ENCODE measurements at regions not wholly inside any gene's neighbourhood (a gene's known extent, or its start where the extent isn't known, plus 50 kb on each side); places are given as distances from the start of the nearest gene placed in this dataset.

DNA sequence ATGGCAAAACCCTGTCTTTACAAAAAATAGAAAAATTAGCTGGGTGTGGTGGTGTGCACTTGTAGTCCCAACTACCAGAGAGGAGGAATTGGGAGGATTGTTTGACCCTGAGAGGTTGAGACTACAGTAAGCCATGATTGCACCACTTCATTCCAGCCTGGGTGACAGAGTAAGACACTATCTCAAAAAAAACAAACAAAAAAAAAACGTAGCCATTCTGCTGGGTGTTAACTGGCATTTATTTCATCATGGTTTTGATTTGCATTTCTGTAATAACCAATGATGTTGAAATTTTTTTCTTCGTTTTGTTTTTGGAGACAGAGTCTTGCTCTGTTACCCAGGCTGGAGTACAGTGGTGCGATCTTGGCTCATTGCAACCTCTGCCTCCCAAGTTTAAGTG lies 63.3 kb downstream of the RPLP1 start:
- Mint-ChIP-seq H3K9me3 (no peaks in the 10 kb centered on the region), H3K27me3 (ENCODE audit: insufficient read depth) (peaks cover 27% of the 10 kb centered on the region), H3K4me3 (no peak overlapping the region), H3K4me1 (peaks cover 7% of the 10 kb centered on the region), H3K36me3 (ENCODE audit: low read depth) (no peaks in the 10 kb centered on the region), H3K27ac (no peak overlapping the region)
- WGBS, 2 experiments (ENCODE audit: insufficient coverage in 1 of 2, insufficient read length in 1 of 2) = 92 to 100% methylated on average over 3 of the region's 3 CpGs
- Histone ChIP-seq H3K27ac (ENCODE audit: low read depth, low read length) (no peak overlapping the region), H3K27me3 (ENCODE audit: control insufficient read depth, insufficient read depth, low read length, poor library complexity, severe bottlenecking) (peaks cover 14% of the 10 kb centered on the region), H3K4me1 (ENCODE audit: control insufficient read depth, insufficient read depth, low read length) (no peaks in the 10 kb centered on the region), H3K9me3 (ENCODE audit: control insufficient read depth, low read length) (no peaks in the 10 kb centered on the region), H3K36me3 (ENCODE audit: control insufficient read depth, insufficient read depth, low read length) (no peaks in the 10 kb centered on the region), H3K4me3 (ENCODE audit: low read length) (no peak overlapping the region), H3K9ac (ENCODE audit: extremely low read depth, low read length, poor library complexity, severe bottlenecking) (no peak overlapping the region)
- DNase-seq = no peak
- TF ChIP-seq, protein P1, sequence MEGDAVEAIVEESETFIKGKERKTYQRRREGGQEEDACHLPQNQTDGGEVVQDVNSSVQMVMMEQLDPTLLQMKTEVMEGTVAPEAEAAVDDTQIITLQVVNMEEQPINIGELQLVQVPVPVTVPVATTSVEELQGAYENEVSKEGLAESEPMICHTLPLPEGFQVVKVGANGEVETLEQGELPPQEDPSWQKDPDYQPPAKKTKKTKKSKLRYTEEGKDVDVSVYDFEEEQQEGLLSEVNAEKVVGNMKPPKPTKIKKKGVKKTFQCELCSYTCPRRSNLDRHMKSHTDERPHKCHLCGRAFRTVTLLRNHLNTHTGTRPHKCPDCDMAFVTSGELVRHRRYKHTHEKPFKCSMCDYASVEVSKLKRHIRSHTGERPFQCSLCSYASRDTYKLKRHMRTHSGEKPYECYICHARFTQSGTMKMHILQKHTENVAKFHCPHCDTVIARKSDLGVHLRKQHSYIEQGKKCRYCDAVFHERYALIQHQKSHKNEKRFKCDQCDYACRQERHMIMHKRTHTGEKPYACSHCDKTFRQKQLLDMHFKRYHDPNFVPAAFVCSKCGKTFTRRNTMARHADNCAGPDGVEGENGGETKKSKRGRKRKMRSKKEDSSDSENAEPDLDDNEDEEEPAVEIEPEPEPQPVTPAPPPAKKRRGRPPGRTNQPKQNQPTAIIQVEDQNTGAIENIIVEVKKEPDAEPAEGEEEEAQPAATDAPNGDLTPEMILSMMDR (conservative IDR thresholded peaks at IDR 0.05) = no peak

DNA sequence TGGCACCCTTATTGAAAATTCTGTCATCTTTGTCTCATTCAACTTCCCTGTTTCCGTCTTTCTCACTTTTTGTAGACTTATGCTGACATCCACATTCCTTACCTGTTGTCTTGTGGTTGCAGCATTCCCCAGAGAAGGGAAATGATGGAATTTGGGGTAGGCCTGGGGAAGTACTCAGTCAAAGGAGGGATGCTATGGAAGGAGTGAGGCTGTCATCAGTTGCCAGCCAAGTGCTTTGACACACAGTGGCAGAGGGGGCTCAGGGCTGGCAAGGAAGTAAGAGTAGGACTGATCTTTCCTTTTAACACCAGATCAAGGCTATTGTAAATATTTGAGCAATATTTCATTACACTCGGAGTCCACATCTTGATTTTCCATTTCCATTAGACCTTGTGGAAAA lies 64.4 kb downstream of the RPLP1 start:
- no peaks in the 10 kb centered on the region for H3K36me3 Mint-ChIP-seq (ENCODE audit: low read depth)
- Histone ChIP-seq H3K36me3 (ENCODE audit: control insufficient read depth, insufficient read depth, low read length) (no peaks in the 10 kb centered on the region), H3K4me1 (ENCODE audit: control insufficient read depth, insufficient read depth, low read length) (no peaks in the 10 kb centered on the region), H3K9ac (ENCODE audit: extremely low read depth, low read length, poor library complexity, severe bottlenecking) (no peak overlapping the region), H3K4me3 (ENCODE audit: low read length) (no peak overlapping the region), H3K27me3 (ENCODE audit: control insufficient read depth, insufficient read depth, low read length, poor library complexity, severe bottlenecking) (peaks cover 26% of the 10 kb centered on the region), H3K9me3 (ENCODE audit: control insufficient read depth, low read length) (no peaks in the 10 kb centered on the region), H3K27ac (ENCODE audit: low read depth, low read length) (no peak overlapping the region)
- WGBS, 2 experiments (ENCODE audit: insufficient coverage in 1 of 2, insufficient read length in 1 of 2) = 94% methylated on average over 1 of the region's 2 CpGs; no CpG with 5 or more reads in 1 of the 2 experiments
- no peak overlapping the region for H3K27ac Mint-ChIP-seq
- H3K9me3 Mint-ChIP-seq = no peaks in the 10 kb centered on the region
- H3K4me1 Mint-ChIP-seq = peaks cover 7% of the 10 kb centered on the region
- TF ChIP-seq, protein P1 (conservative IDR thresholded peaks at IDR 0.05) = no peak
- no peak overlapping the region for H3K4me3 Mint-ChIP-seq
- no peak for DNase-seq
- H3K27me3 Mint-ChIP-seq (ENCODE audit: insufficient read depth) = peaks cover 36% of the 10 kb centered on the region

DNA sequence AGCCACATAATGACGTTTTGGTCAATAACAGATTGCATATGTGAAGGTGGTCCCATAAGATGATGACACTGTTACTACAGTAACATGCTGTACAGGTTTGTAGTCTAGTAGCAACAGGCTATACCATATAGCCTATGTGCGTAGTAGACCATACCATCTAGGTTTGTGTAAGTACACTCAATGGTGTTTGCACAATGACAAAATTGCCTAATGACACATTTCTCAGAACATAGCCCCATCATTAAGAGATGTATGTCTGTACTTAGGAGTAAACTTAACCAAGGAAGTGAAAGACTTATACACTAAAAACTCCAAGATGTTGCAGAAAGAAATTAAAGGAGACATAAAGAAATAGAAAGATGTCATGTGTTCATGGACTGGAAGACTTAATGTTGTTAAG lies 66.2 kb downstream of the RPLP1 start:
- H3K4me3 Mint-ChIP-seq = no peak overlapping the region
- TF ChIP-seq, protein P1 (conservative IDR thresholded peaks at IDR 0.05) = no peak
- Histone ChIP-seq H3K27ac (ENCODE audit: low read depth, low read length) (no peak overlapping the region), H3K27me3 (ENCODE audit: control insufficient read depth, insufficient read depth, low read length, poor library complexity, severe bottlenecking) (peaks cover 30% of the 10 kb centered on the region), H3K9ac (ENCODE audit: extremely low read depth, low read length, poor library complexity, severe bottlenecking) (no peak overlapping the region), H3K4me3 (ENCODE audit: low read length) (no peak overlapping the region), H3K36me3 (ENCODE audit: control insufficient read depth, insufficient read depth, low read length) (no peaks in the 10 kb centered on the region), H3K4me1 (ENCODE audit: control insufficient read depth, insufficient read depth, low read length) (no peaks in the 10 kb centered on the region), H3K9me3 (ENCODE audit: control insufficient read depth, low read length) (no peaks in the 10 kb centered on the region)
- H3K9me3 Mint-ChIP-seq = no peaks in the 10 kb centered on the region
- peaks cover 40% of the 10 kb centered on the region for H3K27me3 Mint-ChIP-seq (ENCODE audit: insufficient read depth)
- no peak for DNase-seq
- H3K27ac Mint-ChIP-seq = no peak overlapping the region
- peaks cover 5% of the 10 kb centered on the region for H3K4me1 Mint-ChIP-seq
- WGBS, 2 experiments (ENCODE audit: insufficient coverage in 1 of 2, insufficient read length in 1 of 2) = 84 to 86% methylated on average over 1 to 2 of the region's 2 CpGs
- no peaks in the 10 kb centered on the region for H3K36me3 Mint-ChIP-seq (ENCODE audit: low read depth)

Measured in endodermal cell (in vitro differentiated cells).